ENCODE measurements at regions not wholly inside any gene's neighbourhood (a gene's known extent, or its start where the extent isn't known, plus 50 kb on each side); places are given as distances from the start of the nearest gene placed in this dataset.

DNA sequence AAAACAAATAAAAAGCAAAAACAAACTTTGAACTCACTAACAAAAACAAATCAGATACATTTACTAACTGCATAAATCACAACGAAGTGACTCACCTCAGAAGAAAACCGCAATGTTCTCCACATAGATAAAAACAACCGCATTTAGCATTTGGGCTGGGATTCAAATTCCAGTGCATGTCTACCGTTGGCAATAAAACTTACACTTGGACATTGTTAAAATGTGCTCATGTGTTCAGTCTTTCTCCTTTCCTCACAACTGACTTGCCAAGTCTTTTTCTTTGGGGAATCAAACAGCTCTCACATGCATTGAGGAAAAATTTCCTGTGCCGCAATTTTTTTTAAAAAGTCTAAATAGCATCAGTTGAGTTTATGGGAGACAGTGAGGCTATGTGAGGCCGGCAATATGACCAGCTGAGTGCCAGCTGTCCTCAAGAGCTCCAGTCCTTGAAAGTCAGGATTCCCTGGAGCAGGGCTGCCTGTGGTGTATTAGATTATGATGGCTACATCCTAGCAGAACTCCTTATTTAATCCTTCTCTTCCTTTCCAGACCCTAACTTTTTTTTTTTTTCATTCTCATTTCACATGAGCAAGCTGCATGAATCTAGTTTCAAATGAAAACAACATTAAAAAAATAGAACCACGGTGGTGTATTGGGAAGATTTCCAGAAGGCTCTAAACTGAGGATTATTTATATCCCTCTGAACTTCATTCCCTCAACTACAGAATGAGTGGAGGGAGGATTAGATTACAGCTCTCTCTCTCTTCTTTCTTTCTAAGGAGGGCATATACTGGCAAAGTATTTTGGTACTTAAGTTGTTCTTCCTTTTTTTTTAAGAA lies 70.2 kb upstream of the MEIS1 start:
- DNase-seq (ENCODE audit: low read depth), result no peak
- TF ChIP-seq, protein P1, sequence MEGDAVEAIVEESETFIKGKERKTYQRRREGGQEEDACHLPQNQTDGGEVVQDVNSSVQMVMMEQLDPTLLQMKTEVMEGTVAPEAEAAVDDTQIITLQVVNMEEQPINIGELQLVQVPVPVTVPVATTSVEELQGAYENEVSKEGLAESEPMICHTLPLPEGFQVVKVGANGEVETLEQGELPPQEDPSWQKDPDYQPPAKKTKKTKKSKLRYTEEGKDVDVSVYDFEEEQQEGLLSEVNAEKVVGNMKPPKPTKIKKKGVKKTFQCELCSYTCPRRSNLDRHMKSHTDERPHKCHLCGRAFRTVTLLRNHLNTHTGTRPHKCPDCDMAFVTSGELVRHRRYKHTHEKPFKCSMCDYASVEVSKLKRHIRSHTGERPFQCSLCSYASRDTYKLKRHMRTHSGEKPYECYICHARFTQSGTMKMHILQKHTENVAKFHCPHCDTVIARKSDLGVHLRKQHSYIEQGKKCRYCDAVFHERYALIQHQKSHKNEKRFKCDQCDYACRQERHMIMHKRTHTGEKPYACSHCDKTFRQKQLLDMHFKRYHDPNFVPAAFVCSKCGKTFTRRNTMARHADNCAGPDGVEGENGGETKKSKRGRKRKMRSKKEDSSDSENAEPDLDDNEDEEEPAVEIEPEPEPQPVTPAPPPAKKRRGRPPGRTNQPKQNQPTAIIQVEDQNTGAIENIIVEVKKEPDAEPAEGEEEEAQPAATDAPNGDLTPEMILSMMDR (IDR thresholded peaks at IDR 0.05; ENCODE audit: low read depth, low read length), result no peak
- TF ChIP-seq POLR2A (IDR thresholded peaks at IDR 0.05; ENCODE audit: extremely low read depth, insufficient read length), result no peak
- TF ChIP-seq, protein P2, sequence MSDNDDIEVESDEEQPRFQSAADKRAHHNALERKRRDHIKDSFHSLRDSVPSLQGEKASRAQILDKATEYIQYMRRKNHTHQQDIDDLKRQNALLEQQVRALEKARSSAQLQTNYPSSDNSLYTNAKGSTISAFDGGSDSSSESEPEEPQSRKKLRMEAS (IDR thresholded peaks at IDR 0.05; ENCODE audit: low read depth, low read length), result no peak
- TF ChIP-seq MYC (IDR thresholded peaks at IDR 0.05; ENCODE audit: low read depth, low read length), result no peak
- H3K4me3 ChIP-seq (ENCODE audit: low read depth, low read length), result no peak overlapping the region

DNA sequence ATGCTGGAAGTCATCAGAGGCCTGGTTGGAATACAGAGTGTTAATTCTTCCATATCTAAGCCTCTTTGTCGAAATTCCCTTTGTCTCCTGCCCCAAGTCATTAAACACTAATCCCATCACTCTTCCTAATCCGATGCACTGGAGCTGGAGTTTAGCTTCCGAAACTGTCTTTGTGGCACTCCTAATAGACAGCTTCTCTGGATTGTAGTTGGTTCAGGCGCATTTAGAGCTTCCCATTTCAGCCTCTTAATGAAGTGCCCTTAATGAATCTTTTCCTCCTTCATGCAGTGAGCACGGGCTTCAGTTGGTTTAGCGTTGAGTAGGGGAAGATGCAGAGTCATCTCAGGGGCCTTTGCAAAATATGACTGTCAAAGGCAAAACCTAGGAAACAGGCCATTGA lies 72.2 kb upstream of the MEIS1 start:
- H3K4me3 ChIP-seq (ENCODE audit: low read depth, low read length), result no peak overlapping the region
- DNase-seq (ENCODE audit: low read depth), result no peak
- TF ChIP-seq MYC (IDR thresholded peaks at IDR 0.05; ENCODE audit: low read depth, low read length) (no peak), POLR2A (IDR thresholded peaks at IDR 0.05; ENCODE audit: extremely low read depth, insufficient read length) (no peak)
- TF ChIP-seq, protein P2 (IDR thresholded peaks at IDR 0.05; ENCODE audit: low read depth, low read length), result no peak
- TF ChIP-seq, protein P1 (IDR thresholded peaks at IDR 0.05; ENCODE audit: low read depth, low read length), result no peak

DNA sequence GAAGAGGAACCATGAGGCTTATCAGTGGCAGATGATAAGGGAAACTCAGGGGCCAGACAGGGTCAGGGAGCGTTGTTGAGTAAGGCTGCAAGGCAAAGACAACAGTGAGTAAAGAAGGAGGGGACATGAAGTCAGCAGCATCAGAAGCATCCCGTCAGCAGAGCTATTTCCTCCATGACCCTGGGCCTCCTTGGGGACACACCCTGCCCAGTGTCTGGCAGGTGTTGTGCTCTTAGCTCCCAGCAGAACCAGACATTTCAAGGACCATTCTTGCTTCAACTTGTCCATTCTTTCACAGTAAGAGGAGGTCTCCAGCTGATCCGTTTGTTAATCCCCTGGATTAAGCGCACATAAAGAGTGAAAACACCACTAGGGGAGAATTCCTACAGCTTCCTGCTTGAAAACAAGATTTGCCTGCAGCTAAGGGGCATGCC lies 88.7 kb upstream of the MEIS1 start:
- TF ChIP-seq POLR2A (IDR thresholded peaks at IDR 0.05; ENCODE audit: extremely low read depth, insufficient read length), result no peak
- TF ChIP-seq, protein P1 (IDR thresholded peaks at IDR 0.05; ENCODE audit: low read depth, low read length), result no peak
- TF ChIP-seq MYC (IDR thresholded peaks at IDR 0.05; ENCODE audit: low read depth, low read length), result no peak
- TF ChIP-seq, protein P2 (IDR thresholded peaks at IDR 0.05; ENCODE audit: low read depth, low read length), result no peak
- peak; percentile 37 for DNase-seq (ENCODE audit: low read depth)
- no peak overlapping the region for H3K4me3 ChIP-seq (ENCODE audit: low read depth, low read length)

DNA sequence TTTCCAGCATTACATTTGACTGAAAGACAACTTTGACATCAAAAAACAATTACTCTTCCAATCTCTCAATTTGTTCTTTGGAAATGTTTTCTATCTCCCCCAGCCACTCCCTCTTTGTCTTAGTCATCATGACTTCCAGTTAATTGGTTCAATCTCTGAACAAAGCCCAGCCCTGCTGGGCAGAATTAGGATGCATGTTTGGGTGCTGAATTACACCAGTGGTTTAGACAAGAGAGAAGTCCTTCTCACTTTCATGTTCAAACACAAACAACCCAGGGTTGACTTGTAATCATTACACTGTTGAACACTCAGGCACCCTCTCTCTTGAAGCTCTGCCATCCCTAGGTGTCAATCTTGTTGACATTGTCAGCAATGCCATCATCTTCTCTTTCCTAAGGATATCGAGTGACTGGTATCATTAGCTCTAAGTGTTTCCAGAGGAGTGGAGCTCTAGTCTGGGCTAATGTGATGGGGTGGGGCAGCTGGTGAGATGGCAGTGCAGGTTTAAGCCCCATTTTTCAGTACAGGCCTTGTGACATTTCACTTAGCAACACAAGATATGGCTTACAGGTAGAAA lies 90.8 kb upstream of the MEIS1 start:
- no peak overlapping the region for H3K4me3 ChIP-seq (ENCODE audit: low read depth, low read length)
- DNase-seq (ENCODE audit: low read depth), result no peak
- TF ChIP-seq MYC (IDR thresholded peaks at IDR 0.05; ENCODE audit: low read depth, low read length), result no peak
- TF ChIP-seq, protein P2 (IDR thresholded peaks at IDR 0.05; ENCODE audit: low read depth, low read length), result no peak

DNA sequence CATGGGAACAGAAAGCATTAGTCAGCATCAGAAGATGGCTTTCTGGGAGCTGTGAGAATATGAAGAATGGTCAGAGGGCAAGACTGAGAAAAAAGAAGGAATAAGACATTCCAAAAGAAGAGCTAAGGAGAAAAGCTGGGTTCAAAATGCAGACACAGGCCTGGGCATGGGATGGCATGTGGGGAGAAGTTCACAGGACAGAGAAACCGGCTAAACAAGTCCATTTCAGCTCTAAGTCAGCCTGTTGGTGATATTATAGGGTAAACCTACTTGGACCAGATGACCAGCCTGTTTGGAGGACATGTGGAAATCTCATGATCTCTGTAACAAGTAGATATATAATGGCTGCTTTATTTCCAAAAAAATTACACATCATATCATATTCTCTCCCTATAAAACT lies 91.7 kb upstream of the MEIS1 start:
- TF ChIP-seq, protein P2 (IDR thresholded peaks at IDR 0.05; ENCODE audit: low read depth, low read length), result no peak
- TF ChIP-seq, protein P1 (IDR thresholded peaks at IDR 0.05; ENCODE audit: low read depth, low read length), result no peak
- TF ChIP-seq POLR2A (IDR thresholded peaks at IDR 0.05; ENCODE audit: extremely low read depth, insufficient read length), result no peak
- no peak for TF ChIP-seq MYC (IDR thresholded peaks at IDR 0.05; ENCODE audit: low read depth, low read length)
- DNase-seq (ENCODE audit: low read depth), result no peak
- no peak overlapping the region for H3K4me3 ChIP-seq (ENCODE audit: low read depth, low read length)

DNA sequence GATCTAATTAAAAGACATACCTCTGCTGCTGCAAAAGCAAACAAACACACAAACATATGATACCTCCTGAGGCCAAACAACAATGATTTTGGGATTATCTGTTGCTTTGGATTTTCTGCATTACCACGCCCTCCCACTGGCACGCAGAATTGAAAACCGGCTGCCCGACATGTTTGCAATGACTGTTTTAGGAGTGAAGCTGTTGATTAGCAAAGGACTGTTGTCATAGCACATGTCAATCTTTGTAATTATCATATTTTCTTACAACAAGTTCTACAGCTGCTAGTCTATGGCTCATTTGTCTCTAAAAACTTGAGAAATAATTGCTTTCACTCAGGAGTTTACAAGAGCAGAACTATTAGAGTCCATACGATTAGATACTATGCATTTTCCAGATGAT lies 94.4 kb upstream of the MEIS1 start:
- no peak for DNase-seq (ENCODE audit: low read depth)
- no peak overlapping the region for H3K4me3 ChIP-seq (ENCODE audit: low read depth, low read length)
- TF ChIP-seq, protein P2 (IDR thresholded peaks at IDR 0.05; ENCODE audit: low read depth, low read length), result no peak
- no peak for TF ChIP-seq POLR2A (IDR thresholded peaks at IDR 0.05; ENCODE audit: extremely low read depth, insufficient read length)
- TF ChIP-seq MYC (IDR thresholded peaks at IDR 0.05; ENCODE audit: low read depth, low read length), result no peak
- TF ChIP-seq, protein P1 (IDR thresholded peaks at IDR 0.05; ENCODE audit: low read depth, low read length), result no peak

Measured in NB4 (cell line).